PC-9 (cell line): ENCODE measurements at regions not wholly inside any gene's neighbourhood (a gene's known extent, or its start where the extent isn't known, plus 50 kb on each side); places are given as distances from the start of the nearest gene placed in this dataset.

Experiments
- BruUV-seq: library from RNA; stranded (reverse); fragments of 400-500 nt; replicated peaks from 2 replicates; lab custom pipeline; 2021; lab: Mats Ljungman, UMichigan
- CTCF ChIA-PET: fragments of 300-600 bp; sonication (Branson Sonifier 250); formaldehyde crosslinking; loops from one replicate; lab custom pipeline; 2022; ENCODE audit warnings: antibody characterized with exemption; lab: Charles Lee
- POLR2A ChIA-PET: fragments of 300-600 bp; sonication (Branson Sonifier 250); formaldehyde crosslinking; loops from one replicate; lab custom pipeline; 2022; ENCODE audit warnings: antibody characterized with exemption; ENCODE audit not compliant: unreplicated experiment; lab: Charles Lee
- DNase-seq, 2 experiments: peaks; one replicate each; pipeline versions ENCODE4 v3.0.0 to v3.0.0-alpha.2; 2015 to 2022; ENCODE audit warnings: mixed read lengths in 1 of 2
- H2AFZ ChIP-seq: fragments of 200-600 bp; sonication (generic); 2 replicates; pipeline ENCODE4 v1.8.1; 2017; ENCODE audit warnings: antibody characterized with exemption
- H3F3A ChIP-seq: fragments of 200-600 bp; sonication (generic); 2 replicates; pipeline ENCODE4 v1.8.1; 2017; ENCODE audit warnings: antibody characterized with exemption, mild to moderate bottlenecking, low read depth; ENCODE audit not compliant: insufficient read depth
- H3K27ac ChIP-seq: fragments of 200-600 bp; sonication (generic); 2 replicates; pipeline ENCODE4 v1.6.1; 2016; ENCODE audit warnings: mixed run types
- H3K27me3 ChIP-seq: fragments of 200-600 bp; sonication (generic); 2 replicates; pipeline ENCODE4 v1.6.1; 2016; ENCODE audit warnings: low read depth, mixed run types; ENCODE audit not compliant: insufficient read depth
- H3K36me3 ChIP-seq: fragments of 200-600 bp; sonication (generic); 2 replicates; pipeline ENCODE4 v1.6.1; 2016; ENCODE audit warnings: low read depth, mixed run types
- H3K4me1 ChIP-seq: fragments of 200-600 bp; sonication (generic); replicated peaks from 2 replicates; pipeline ENCODE4 v1.6.1; 2016; ENCODE audit warnings: mixed run types; ENCODE audit not compliant: insufficient read depth
- H3K4me2 ChIP-seq: fragments of 200-600 bp; sonication (generic); 2 replicates; pipeline ENCODE4 v1.6.1; 2017; ENCODE audit warnings: mixed run types
- H3K4me3 ChIP-seq: fragments of 200-600 bp; sonication (generic); 2 replicates; pipeline ENCODE4 v1.6.1; 2016; ENCODE audit warnings: mixed run types
- H3K79me2 ChIP-seq: fragments of 200-600 bp; sonication (generic); 2 replicates; pipeline ENCODE4 v1.6.1; 2017; ENCODE audit warnings: low read depth, mixed run types
- H3K9me2 ChIP-seq: fragments of 200-600 bp; sonication (generic); 2 replicates; pipeline ENCODE4 v1.8.1; 2017; ENCODE audit warnings: mild to moderate bottlenecking; ENCODE audit not compliant: insufficient read depth
- H3K9me3 ChIP-seq: fragments of 200-600 bp; sonication (generic); 2 replicates; pipeline ENCODE4 v1.8.1; 2016; ENCODE audit warnings: low read depth; ENCODE audit not compliant: insufficient read depth
- H4K20me1 ChIP-seq: fragments of 200-600 bp; sonication (generic); 2 replicates; pipeline ENCODE4 v1.8.1; 2017; ENCODE audit not compliant: insufficient read depth
- CTCF ChIP-seq: fragments of 200-600 bp; sonication (generic); conservative IDR thresholded peaks from 2 replicates; pipeline ENCODE4 v1.6.1; 2017; ENCODE audit warnings: mixed run types, antibody characterized with exemption, mild to moderate bottlenecking, moderate library complexity
- EZH2 ChIP-seq: fragments of 200-600 bp; sonication (generic); IDR thresholded peaks from 2 replicates; pipeline ENCODE4 v1.8.0; 2017; ENCODE audit warnings: antibody characterized with exemption, low read depth
- intact Hi-C: fragments of 100-400 bp; cut with micrococcal nuclease; formaldehyde crosslinking; loops from one replicate; pipeline ENCODE4 v1.10.0; 2022; ENCODE audit not compliant: unreplicated experiment

- DNase-seq: no peak
- Histone ChIP-seq H3K36me3 (no peaks in the 10 kb centered on the region), H3K9me2 (no peaks in the 10 kb centered on the region), H2AFZ (no peak overlapping the region), H3K27me3 (peaks cover 34% of the 10 kb centered on the region), H4K20me1 (no peaks in the 10 kb centered on the region), H3K4me2 (no peak overlapping the region), H3K4me1 (no peaks in the 10 kb centered on the region), H3K79me2 (no peaks in the 10 kb centered on the region), H3K9me3 (0 out of 2 replicates have a peak, but pooled peaks cover 2% of the 10 kb centered on the region), H3K27ac (no peak overlapping the region), H3F3A (peaks cover 4% of the 10 kb centered on the region; the same call in 1 of the 2 replicates), H3K4me3 (no peak overlapping the region)
- POLR2A ChIA-PET: no interaction called here
- no TSS peak for BruUV-seq
- TF ChIP-seq EZH2 (no peak), CTCF (no peak)
- CTCF ChIA-PET: no interaction called here
- intact Hi-C loops: no loop called here
Measured at GRCh38 chr12:114902665-114903064, 218.7 kb upstream of the TBX3 start.

- Histone ChIP-seq H4K20me1 (no peaks in the 10 kb centered on the region), H3K4me2 (no peak overlapping the region), H3K36me3 (no peaks in the 10 kb centered on the region), H3K9me3 (0 out of 2 replicates have a peak, but pooled peaks cover 2% of the 10 kb centered on the region), H3K4me1 (no peaks in the 10 kb centered on the region), H3K79me2 (no peaks in the 10 kb centered on the region), H3K9me2 (no peaks in the 10 kb centered on the region), H3K27ac (no peak overlapping the region), H3F3A (peaks cover 4% of the 10 kb centered on the region; the same call in 1 of the 2 replicates), H3K4me3 (no peak overlapping the region), H2AFZ (no peak overlapping the region), H3K27me3 (peaks cover 36% of the 10 kb centered on the region)
- TF ChIP-seq EZH2 (no peak), CTCF (no peak)
- BruUV-seq: no TSS peak
- intact Hi-C loops: no loop called here
- no peak for DNase-seq
- ChIA-PET POLR2A (no interaction called here), CTCF (no interaction called here)
Measured at GRCh38 chr12:114901316-114901715, 217.3 kb upstream of the TBX3 start.

GRCh38 chr12:114898159-114898558 lies 214.2 kb upstream of the TBX3 start:
- intact Hi-C loops: no loop called here
- no peaks in the 10 kb centered on the region for H3K4me1 ChIP-seq

More at GRCh38 chr12:114898159-114898558, 214.2 kb upstream of the TBX3 start:
- no peaks in the 10 kb centered on the region for H3K9me2 ChIP-seq
- no peaks in the 10 kb centered on the region for H4K20me1 ChIP-seq
- H3K79me2 ChIP-seq: no peaks in the 10 kb centered on the region
- no peaks in the 10 kb centered on the region for H3K9me3 ChIP-seq
- no peak overlapping the region for H3K4me3 ChIP-seq
- no peak for DNase-seq
- no peaks in the 10 kb centered on the region for H3F3A ChIP-seq
- H3K36me3 ChIP-seq: no peaks in the 10 kb centered on the region
- no peak overlapping the region for H3K27ac ChIP-seq
- ChIA-PET CTCF (no interaction called here), POLR2A (no interaction called here)
- TF ChIP-seq CTCF: no peak
- TF ChIP-seq EZH2: no peak
- H3K4me2 ChIP-seq: no peak overlapping the region
- peaks cover 52% of the 10 kb centered on the region for H3K27me3 ChIP-seq
- no peak overlapping the region for H2AFZ ChIP-seq
- no TSS peak for BruUV-seq
